ENCODE measurements at regions not wholly inside any gene's neighbourhood (a gene's known extent, or its start where the extent isn't known, plus 50 kb on each side); places are given as distances from the start of the nearest gene placed in this dataset.

DNA sequence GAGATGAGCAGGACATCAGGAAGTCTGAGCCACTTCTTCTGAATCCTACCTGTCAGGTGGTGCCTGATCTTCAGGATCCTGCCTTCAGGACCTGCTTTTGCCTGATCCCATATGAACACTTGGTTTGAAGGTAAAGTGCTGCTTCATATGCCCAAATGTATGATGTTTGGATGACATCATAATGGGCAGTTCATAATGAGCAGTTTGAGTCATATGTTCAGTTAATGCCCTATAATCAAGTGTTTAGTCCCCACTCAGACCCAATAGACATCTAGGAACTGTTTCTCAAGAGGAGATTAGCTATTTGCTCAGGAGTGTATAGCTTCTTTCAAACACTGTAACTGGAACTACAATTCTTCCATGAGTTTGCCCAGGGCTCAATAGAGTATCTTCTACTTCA lies 58.8 kb downstream of the POLR1D start:
- Mint-ChIP-seq H3K4me1 (no peaks in the 10 kb centered on the region), H3K27ac (no peak overlapping the region), H3K27me3 (ENCODE audit: insufficient read depth, low read depth, poor library complexity) (no peaks in the 10 kb centered on the region), H3K4me3 (no peak overlapping the region), H3K9me3 (no peaks in the 10 kb centered on the region), H3K36me3 (ENCODE audit: low read depth) (no peaks in the 10 kb centered on the region)
- no peak for ATAC-seq
- DNase-seq (ENCODE audit: low spot score) = no peak
- H4K20me1 ChIP-seq (replicated peaks; ENCODE audit: insufficient read depth) = no peaks in the 10 kb centered on the region; the same call in 1 of the 2 replicates
- H3K4me3 ChIP-seq = no peak overlapping the region
- H3K4me1 ChIP-seq (ENCODE audit: insufficient read depth) = no peaks in the 10 kb centered on the region
- TF ChIP-seq STAT1 (IDR thresholded peaks at IDR 0.05; ENCODE audit: unreplicated experiment) = no peak
- no peak for TF ChIP-seq JUNB (IDR thresholded peaks at IDR 0.05; ENCODE audit: unreplicated experiment)
- TF ChIP-seq, protein P1, sequence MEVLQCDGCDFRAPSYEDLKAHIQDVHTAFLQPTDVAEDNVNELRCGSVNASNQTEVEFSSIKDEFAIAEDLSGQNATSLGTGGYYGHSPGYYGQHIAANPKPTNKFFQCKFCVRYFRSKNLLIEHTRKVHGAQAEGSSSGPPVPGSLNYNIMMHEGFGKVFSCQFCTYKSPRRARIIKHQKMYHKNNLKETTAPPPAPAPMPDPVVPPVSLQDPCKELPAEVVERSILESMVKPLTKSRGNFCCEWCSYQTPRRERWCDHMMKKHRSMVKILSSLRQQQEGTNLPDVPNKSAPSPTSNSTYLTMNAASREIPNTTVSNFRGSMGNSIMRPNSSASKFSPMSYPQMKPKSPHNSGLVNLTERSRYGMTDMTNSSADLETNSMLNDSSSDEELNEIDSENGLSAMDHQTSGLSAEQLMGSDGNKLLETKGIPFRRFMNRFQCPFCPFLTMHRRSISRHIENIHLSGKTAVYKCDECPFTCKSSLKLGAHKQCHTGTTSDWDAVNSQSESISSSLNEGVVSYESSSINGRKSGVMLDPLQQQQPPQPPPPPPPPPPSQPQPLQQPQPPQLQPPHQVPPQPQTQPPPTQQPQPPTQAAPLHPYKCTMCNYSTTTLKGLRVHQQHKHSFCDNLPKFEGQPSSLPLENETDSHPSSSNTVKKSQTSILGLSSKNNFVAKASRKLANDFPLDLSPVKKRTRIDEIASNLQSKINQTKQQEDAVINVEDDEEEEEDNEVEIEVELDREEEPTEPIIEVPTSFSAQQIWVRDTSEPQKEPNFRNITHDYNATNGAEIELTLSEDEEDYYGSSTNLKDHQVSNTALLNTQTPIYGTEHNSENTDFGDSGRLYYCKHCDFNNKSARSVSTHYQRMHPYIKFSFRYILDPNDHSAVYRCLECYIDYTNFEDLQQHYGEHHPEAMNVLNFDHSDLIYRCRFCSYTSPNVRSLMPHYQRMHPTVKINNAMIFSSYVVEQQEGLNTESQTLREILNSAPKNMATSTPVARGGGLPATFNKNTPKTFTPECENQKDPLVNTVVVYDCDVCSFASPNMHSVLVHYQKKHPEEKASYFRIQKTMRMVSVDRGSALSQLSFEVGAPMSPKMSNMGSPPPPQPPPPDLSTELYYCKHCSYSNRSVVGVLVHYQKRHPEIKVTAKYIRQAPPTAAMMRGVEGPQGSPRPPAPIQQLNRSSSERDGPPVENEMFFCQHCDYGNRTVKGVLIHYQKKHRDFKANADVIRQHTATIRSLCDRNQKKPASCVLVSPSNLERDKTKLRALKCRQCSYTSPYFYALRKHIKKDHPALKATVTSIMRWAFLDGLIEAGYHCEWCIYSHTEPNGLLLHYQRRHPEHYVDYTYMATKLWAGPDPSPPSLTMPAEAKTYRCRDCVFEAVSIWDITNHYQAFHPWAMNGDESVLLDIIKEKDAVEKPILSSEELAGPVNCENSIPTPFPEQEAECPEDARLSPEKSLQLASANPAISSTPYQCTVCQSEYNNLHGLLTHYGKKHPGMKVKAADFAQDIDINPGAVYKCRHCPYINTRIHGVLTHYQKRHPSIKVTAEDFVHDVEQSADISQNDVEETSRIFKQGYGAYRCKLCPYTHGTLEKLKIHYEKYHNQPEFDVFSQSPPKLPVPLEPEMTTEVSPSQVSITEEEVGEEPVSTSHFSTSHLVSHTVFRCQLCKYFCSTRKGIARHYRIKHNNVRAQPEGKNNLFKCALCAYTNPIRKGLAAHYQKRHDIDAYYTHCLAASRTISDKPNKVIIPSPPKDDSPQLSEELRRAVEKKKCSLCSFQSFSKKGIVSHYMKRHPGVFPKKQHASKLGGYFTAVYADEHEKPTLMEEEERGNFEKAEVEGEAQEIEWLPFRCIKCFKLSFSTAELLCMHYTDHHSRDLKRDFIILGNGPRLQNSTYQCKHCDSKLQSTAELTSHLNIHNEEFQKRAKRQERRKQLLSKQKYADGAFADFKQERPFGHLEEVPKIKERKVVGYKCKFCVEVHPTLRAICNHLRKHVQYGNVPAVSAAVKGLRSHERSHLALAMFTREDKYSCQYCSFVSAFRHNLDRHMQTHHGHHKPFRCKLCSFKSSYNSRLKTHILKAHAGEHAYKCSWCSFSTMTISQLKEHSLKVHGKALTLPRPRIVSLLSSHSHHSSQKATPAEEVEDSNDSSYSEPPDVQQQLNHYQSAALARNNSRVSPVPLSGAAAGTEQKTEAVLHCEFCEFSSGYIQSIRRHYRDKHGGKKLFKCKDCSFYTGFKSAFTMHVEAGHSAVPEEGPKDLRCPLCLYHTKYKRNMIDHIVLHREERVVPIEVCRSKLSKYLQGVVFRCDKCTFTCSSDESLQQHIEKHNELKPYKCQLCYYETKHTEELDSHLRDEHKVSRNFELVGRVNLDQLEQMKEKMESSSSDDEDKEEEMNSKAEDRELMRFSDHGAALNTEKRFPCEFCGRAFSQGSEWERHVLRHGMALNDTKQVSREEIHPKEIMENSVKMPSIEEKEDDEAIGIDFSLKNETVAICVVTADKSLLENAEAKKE (CRISPR knock-in tag; IDR thresholded peaks at IDR 0.05) = no peak
- TF ChIP-seq, protein P2, sequence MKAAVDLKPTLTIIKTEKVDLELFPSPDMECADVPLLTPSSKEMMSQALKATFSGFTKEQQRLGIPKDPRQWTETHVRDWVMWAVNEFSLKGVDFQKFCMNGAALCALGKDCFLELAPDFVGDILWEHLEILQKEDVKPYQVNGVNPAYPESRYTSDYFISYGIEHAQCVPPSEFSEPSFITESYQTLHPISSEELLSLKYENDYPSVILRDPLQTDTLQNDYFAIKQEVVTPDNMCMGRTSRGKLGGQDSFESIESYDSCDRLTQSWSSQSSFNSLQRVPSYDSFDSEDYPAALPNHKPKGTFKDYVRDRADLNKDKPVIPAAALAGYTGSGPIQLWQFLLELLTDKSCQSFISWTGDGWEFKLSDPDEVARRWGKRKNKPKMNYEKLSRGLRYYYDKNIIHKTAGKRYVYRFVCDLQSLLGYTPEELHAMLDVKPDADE (IDR thresholded peaks at IDR 0.05) = no peak
- TF ChIP-seq, protein P3, sequence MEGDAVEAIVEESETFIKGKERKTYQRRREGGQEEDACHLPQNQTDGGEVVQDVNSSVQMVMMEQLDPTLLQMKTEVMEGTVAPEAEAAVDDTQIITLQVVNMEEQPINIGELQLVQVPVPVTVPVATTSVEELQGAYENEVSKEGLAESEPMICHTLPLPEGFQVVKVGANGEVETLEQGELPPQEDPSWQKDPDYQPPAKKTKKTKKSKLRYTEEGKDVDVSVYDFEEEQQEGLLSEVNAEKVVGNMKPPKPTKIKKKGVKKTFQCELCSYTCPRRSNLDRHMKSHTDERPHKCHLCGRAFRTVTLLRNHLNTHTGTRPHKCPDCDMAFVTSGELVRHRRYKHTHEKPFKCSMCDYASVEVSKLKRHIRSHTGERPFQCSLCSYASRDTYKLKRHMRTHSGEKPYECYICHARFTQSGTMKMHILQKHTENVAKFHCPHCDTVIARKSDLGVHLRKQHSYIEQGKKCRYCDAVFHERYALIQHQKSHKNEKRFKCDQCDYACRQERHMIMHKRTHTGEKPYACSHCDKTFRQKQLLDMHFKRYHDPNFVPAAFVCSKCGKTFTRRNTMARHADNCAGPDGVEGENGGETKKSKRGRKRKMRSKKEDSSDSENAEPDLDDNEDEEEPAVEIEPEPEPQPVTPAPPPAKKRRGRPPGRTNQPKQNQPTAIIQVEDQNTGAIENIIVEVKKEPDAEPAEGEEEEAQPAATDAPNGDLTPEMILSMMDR (conservative IDR thresholded peaks at IDR 0.05; ENCODE audit: low read depth in 2 of 2) = no peak
- TF ChIP-seq NANOG (IDR thresholded peaks at IDR 0.05; ENCODE audit: borderline replicate concordance) = no peak
- TF ChIP-seq ZNF114 (CRISPR knock-in tag; IDR thresholded peaks at IDR 0.05) = no peak
- TF ChIP-seq, protein P4, sequence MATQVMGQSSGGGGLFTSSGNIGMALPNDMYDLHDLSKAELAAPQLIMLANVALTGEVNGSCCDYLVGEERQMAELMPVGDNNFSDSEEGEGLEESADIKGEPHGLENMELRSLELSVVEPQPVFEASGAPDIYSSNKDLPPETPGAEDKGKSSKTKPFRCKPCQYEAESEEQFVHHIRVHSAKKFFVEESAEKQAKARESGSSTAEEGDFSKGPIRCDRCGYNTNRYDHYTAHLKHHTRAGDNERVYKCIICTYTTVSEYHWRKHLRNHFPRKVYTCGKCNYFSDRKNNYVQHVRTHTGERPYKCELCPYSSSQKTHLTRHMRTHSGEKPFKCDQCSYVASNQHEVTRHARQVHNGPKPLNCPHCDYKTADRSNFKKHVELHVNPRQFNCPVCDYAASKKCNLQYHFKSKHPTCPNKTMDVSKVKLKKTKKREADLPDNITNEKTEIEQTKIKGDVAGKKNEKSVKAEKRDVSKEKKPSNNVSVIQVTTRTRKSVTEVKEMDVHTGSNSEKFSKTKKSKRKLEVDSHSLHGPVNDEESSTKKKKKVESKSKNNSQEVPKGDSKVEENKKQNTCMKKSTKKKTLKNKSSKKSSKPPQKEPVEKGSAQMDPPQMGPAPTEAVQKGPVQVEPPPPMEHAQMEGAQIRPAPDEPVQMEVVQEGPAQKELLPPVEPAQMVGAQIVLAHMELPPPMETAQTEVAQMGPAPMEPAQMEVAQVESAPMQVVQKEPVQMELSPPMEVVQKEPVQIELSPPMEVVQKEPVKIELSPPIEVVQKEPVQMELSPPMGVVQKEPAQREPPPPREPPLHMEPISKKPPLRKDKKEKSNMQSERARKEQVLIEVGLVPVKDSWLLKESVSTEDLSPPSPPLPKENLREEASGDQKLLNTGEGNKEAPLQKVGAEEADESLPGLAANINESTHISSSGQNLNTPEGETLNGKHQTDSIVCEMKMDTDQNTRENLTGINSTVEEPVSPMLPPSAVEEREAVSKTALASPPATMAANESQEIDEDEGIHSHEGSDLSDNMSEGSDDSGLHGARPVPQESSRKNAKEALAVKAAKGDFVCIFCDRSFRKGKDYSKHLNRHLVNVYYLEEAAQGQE (IDR thresholded peaks at IDR 0.05; ENCODE audit: unreplicated experiment) = no peak
- H3K27me3 ChIP-seq (ENCODE audit: insufficient read depth) = 0 out of 2 replicates have a peak, but pooled peaks cover 3% of the 10 kb centered on the region
- H3K9me2 ChIP-seq (ENCODE audit: insufficient read depth) = 0 out of 2 replicates have a peak, but pooled peaks cover 12% of the 10 kb centered on the region
- H3F3A ChIP-seq (replicated peaks; ENCODE audit: low read depth) = no peaks in the 10 kb centered on the region
- no peaks in the 10 kb centered on the region for H3K36me3 ChIP-seq (ENCODE audit: insufficient read depth)
- H3K27ac ChIP-seq (ENCODE audit: low read depth) = no peak overlapping the region
- no peaks in the 10 kb centered on the region for H3K79me2 ChIP-seq (replicated peaks; ENCODE audit: insufficient read depth)
- no peak overlapping the region for H2AFZ ChIP-seq
- no peak overlapping the region for H3K4me2 ChIP-seq
